Right lobe of liver (tissue), 4 donors: ENCODE measurements at regions not wholly inside any gene's neighbourhood (a gene's known extent, or its start where the extent isn't known, plus 50 kb on each side); places are given as distances from the start of the nearest gene placed in this dataset.

ENCODE experiments used
- CTCF ChIP-seq, 4 donors: fragments of 200-600 bp in 3 of 4; fragments of 450-650 bp in 1 of 4; IDR thresholded peaks; one replicate each; pipeline versions ENCODE4 v1.5.1 to v1.8.0; 2016 to 2022; ENCODE audit warnings: antibody characterized with exemption in 4 of 4, mild to moderate bottlenecking in 2 of 4
- POLR2A ChIP-seq: fragments of 450-650 bp; IDR thresholded peaks from one replicate; pipeline ENCODE4 v1.6.1; 2017; ENCODE audit warnings: antibody characterized with exemption, mild to moderate bottlenecking
- donor health status: DM: no; HTN: no; CAD: no.
- donor health status: DM: no; HTN: no; CAD: no.
- donor health status: DM: no; HTN: yes; CAD: no.

GRCh38 chr7:46847126-46847525, 734.8 kb downstream of the TNS3 start:
- TF ChIP-seq CTCF (IDR thresholded peaks at IDR 0.05) (no peak), POLR2A (no peak)
